CD4-positive, alpha-beta T cell (primary cell): ENCODE measurements at regions not wholly inside any gene's neighbourhood (a gene's known extent, or its start where the extent isn't known, plus 50 kb on each side); places are given as distances from the start of the nearest gene placed in this dataset.

Experiments used
- ATAC-seq: fragments of 200-7000 bp; cut with Tn5 transposase; one replicate; pipeline ENCODE4 v1.10.0; 2022; ENCODE audit warnings: mild to moderate bottlenecking; ENCODE audit not compliant: poor library complexity
- CTCF ChIA-PET: fragments of 350-600 bp; sonication (Branson Sonifier 250); formaldehyde crosslinking; loops from one replicate; lab custom pipeline; 2021; ENCODE audit warnings: antibody characterized with exemption, inconsistent platforms; lab: Charles Lee
- POLR2A ChIA-PET: fragments of 350-600 bp; sonication (Branson Sonifier 250); formaldehyde crosslinking; loops from one replicate; lab custom pipeline; 2021; ENCODE audit warnings: antibody characterized with exemption, inconsistent platforms; lab: Charles Lee
- DNase-seq, 14 experiments: peaks; one replicate each; pipeline ENCODE4 v3.0.0-alpha.2; 2013 to 2020; ENCODE audit warnings: mixed read lengths in 2 of 14
- H3K27ac ChIP-seq, 2 donors: one replicate each; pipeline versions ENCODE4 v1.5.1 to v1.7.0; 2013; ENCODE audit warnings: low read length in 2 of 2, low read depth in 1 of 2, mild to moderate bottlenecking in 1 of 2
- H3K27me3 ChIP-seq, 2 experiments: 1 replicate in 1 of 2; 2 replicates in 1 of 2; pipeline versions ENCODE4 v1.6.1 to v1.7.0; 2013; ENCODE audit warnings: low read length in 2 of 2, control low read depth in 1 of 2, mild to moderate bottlenecking in 1 of 2, moderate library complexity in 1 of 2; ENCODE audit not compliant: insufficient read depth in 2 of 2, control insufficient read depth in 1 of 2
- H3K36me3 ChIP-seq: one replicate; pipeline ENCODE4 v1.6.1; 2013; ENCODE audit warnings: low read length, control low read depth; ENCODE audit not compliant: insufficient read depth
- H3K4me1 ChIP-seq: one replicate; pipeline ENCODE4 v1.6.1; 2013; ENCODE audit warnings: low read length, control low read depth; ENCODE audit not compliant: insufficient read depth
- H3K4me3 ChIP-seq: one replicate; pipeline ENCODE4 v1.5.1; 2013; ENCODE audit warnings: mild to moderate bottlenecking, low read length, moderate library complexity
- H3K9me3 ChIP-seq, 2 experiments: 1 replicate in 1 of 2; 2 replicates in 1 of 2; pipeline versions ENCODE4 v1.6.1 to v1.7.0; 2013; ENCODE audit warnings: low read length in 2 of 2, mild to moderate bottlenecking in 2 of 2, control low read depth in 1 of 2, moderate library complexity in 1 of 2; ENCODE audit not compliant: control insufficient read depth in 1 of 2, insufficient read depth in 1 of 2
- H3K27ac Mint-ChIP-seq: one replicate; pipeline ENCODE4 v1.8.0; 2020; ENCODE audit warnings: mixed read lengths
- H3K27me3 Mint-ChIP-seq: one replicate; pipeline ENCODE4 v1.8.0; 2021; ENCODE audit warnings: mixed read lengths
- H3K36me3 Mint-ChIP-seq: one replicate; pipeline ENCODE4 v1.8.0; 2021; ENCODE audit warnings: low read depth, mixed read lengths
- H3K4me1 Mint-ChIP-seq: one replicate; pipeline ENCODE4 v1.8.0; 2021; ENCODE audit warnings: low read depth, mixed read lengths
- H3K4me3 Mint-ChIP-seq: one replicate; pipeline ENCODE4 v1.8.0; 2020; ENCODE audit warnings: mild to moderate bottlenecking, mixed read lengths
- H3K9me3 Mint-ChIP-seq: one replicate; pipeline ENCODE4 v1.8.0; 2020; ENCODE audit warnings: mixed read lengths
- CTCF ChIP-seq: fragments of 200-600 bp; IDR thresholded peaks from one replicate; pipeline ENCODE4 v1.8.0; 2022; ENCODE audit warnings: antibody characterized with exemption, mild to moderate bottlenecking
- intact Hi-C, 2 experiments: fragments of 100-400 bp; cut with DNase I in 1 of 2; cut with micrococcal nuclease in 1 of 2; formaldehyde crosslinking; loops; one replicate each; pipeline versions ENCODE4 v1.15.1 to v1.9.0; 2023 to 2025; cut with DNase I, micrococcal nuclease

- intact Hi-C loops = loop anchor here in 1 of 2 experiments (10.0 kb wide), 1 partner anchor 1118 kb away; no protein-coding TSS in a partner anchor
- no peak overlapping the region for H3K27ac Mint-ChIP-seq
- H3K27me3 Mint-ChIP-seq = peaks cover 4% of the 10 kb centered on the region
- Histone ChIP-seq H3K9me3 (no peaks in the 10 kb centered on the region), H3K27me3 (no peaks in the 10 kb centered on the region), H3K4me3 (no peak overlapping the region), H3K27ac (no peak overlapping the region), H3K36me3 (no peaks in the 10 kb centered on the region), H3K4me1 (no peaks in the 10 kb centered on the region)
- ATAC-seq = no peak
- TF ChIP-seq CTCF = no peak
- no peak overlapping the region for H3K4me3 Mint-ChIP-seq
- ChIA-PET CTCF (no interaction called here), POLR2A (no interaction called here)
- no peaks in the 10 kb centered on the region for H3K36me3 Mint-ChIP-seq
- H3K9me3 Mint-ChIP-seq = no peaks in the 10 kb centered on the region
- H3K4me1 Mint-ChIP-seq = no peaks in the 10 kb centered on the region
- no peak for DNase-seq
Measured at GRCh38 chr9:78826527-78826926, 529.6 kb downstream of the PSAT1 start.

- H3K4me3 ChIP-seq = no peak overlapping the region
- no peaks in the 10 kb centered on the region for H3K4me1 ChIP-seq
- H3K27me3 ChIP-seq = no peaks in the 10 kb centered on the region
- H3K27ac ChIP-seq = no peak overlapping the region
- no peaks in the 10 kb centered on the region for H3K4me1 Mint-ChIP-seq
- peaks cover 4% of the 10 kb centered on the region for H3K27me3 Mint-ChIP-seq
- ATAC-seq = no peak
- POLR2A ChIA-PET = interaction anchor here (0.5 kb wide), 1 partner anchor 940 kb away, joined by 3 read pairs; no protein-coding TSS in a partner anchor
- no peak overlapping the region for H3K4me3 Mint-ChIP-seq
- CTCF ChIA-PET = no interaction called here
- no peaks in the 10 kb centered on the region for H3K36me3 Mint-ChIP-seq
- no peak for DNase-seq
- no peak for TF ChIP-seq CTCF
- H3K9me3 Mint-ChIP-seq = no peaks in the 10 kb centered on the region
- H3K36me3 ChIP-seq = no peaks in the 10 kb centered on the region
- H3K27ac Mint-ChIP-seq = no peak overlapping the region
- no peaks in the 10 kb centered on the region for H3K9me3 ChIP-seq
- intact Hi-C loops = loop anchor here in 1 of 2 experiments (10.0 kb wide), 1 partner anchor 1116 kb away; no protein-coding TSS in a partner anchor
Measured at GRCh38 chr9:78828521-78828920, 531.6 kb downstream of the PSAT1 start.

GRCh38 chr9:78830301-78830700 is 533.4 kb downstream of the PSAT1 start:
- no peaks in the 10 kb centered on the region for H3K4me1 ChIP-seq
- Mint-ChIP-seq H3K9me3 (no peaks in the 10 kb centered on the region), H3K27ac (no peak overlapping the region), H3K4me1 (no peaks in the 10 kb centered on the region), H3K27me3 (peaks cover 4% of the 10 kb centered on the region), H3K4me3 (no peak overlapping the region), H3K36me3 (no peaks in the 10 kb centered on the region)
- TF ChIP-seq CTCF = no peak
- H3K9me3 ChIP-seq = no peaks in the 10 kb centered on the region
- no peaks in the 10 kb centered on the region for H3K36me3 ChIP-seq
- ATAC-seq = no peak
- intact Hi-C loops = no loop called here
- H3K27ac ChIP-seq = no peak overlapping the region
- ChIA-PET CTCF (no interaction called here), POLR2A (no interaction called here)
- H3K4me3 ChIP-seq = no peak overlapping the region
- DNase-seq = no peak
- no peaks in the 10 kb centered on the region for H3K27me3 ChIP-seq
